NT2/D1 (cell line): ENCODE measurements at regions not wholly inside any gene's neighbourhood (a gene's known extent, or its start where the extent isn't known, plus 50 kb on each side); places are given as distances from the start of the nearest gene placed in this dataset.

ENCODE experiments used
- SUZ12 ChIP-seq: IDR thresholded peaks from 2 replicates; pipeline ENCODE4 v1.6.1; 2011; ENCODE audit not compliant: insufficient read length, insufficient read depth; ENCODE audit errors: extremely low read depth
- YY1 ChIP-seq: IDR thresholded peaks from 2 replicates; pipeline ENCODE4 v1.6.1; 2011; ENCODE audit not compliant: insufficient read length, insufficient read depth
- ZNF274 ChIP-seq: IDR thresholded peaks from 2 replicates; pipeline ENCODE4 v1.6.1; 2011; ENCODE audit warnings: mild to moderate bottlenecking, low read depth, low read length

DNA sequence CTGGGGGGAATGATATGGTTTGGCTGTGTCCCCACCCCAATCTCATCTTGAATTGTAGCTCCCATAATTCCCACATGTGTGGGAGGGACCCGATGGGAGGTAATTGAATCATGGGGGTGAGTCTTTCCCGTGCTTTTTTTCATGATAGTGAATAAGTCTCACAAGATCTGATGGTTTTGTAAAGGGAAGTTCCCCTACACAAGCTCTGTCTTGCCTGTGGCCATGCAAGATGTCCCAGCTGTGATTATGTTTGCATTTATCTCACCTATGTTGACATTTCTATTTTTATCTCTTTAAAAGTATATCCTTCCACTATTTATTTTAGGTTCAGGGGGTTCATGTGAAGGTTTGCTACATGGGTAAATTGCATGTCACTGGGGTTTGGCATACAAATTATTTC lies 323.9 kb upstream of the GLI3 start:
- TF ChIP-seq ZNF274 (no peak), YY1 (no peak), SUZ12 (no peak)
